NCI-H446 (cell line): ENCODE measurements at regions not wholly inside any gene's neighbourhood (a gene's known extent, or its start where the extent isn't known, plus 50 kb on each side); places are given as distances from the start of the nearest gene placed in this dataset.
"Not testable (repeated sequence)": the region's sequence is repeated elsewhere in the genome, so short reads cannot be mapped to it uniquely, and the experiment has no call there.

Source experiments
- DNase-seq, 2 experiments: peaks; one replicate each; lab custom pipeline; 2025; lab: John Stamatoyannopoulos, UW

DNA sequence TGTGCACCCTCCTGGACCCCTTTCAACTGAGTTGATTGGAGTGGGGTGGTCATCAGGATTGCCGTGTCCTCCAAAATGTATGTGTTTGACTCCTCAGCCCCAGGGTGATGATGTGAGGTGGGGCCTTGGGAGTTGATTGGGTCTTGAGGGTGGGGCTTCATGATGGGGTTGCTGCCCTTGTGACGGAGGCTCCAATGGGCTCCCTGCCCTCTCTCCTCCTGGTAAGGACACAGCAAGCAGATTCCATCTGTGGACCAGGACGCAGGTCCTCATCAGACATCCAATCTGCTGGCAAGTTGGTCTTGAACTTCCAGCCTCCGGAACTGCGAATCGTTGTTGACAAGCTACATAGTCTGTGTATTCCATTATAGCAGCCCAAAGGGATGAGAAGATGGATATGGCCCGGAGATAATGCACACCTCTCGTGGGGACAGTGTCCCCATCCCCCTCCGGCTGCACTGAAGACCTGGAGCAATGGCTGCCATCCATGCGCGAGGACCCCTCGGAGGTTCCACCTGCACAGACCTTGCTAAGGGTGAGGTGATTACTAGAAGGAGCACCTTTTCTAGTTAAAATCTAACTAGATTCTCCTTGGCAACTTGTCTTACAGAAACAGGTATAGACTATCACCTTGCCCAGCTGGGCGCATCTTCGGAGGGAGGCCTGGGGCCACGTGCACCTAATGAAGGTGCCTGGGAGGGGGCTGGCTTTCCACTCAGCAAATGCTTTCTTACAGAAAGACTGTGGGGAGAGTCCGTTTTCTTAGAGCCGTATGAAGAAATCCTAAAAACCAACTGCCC lies 75.7 kb upstream of the IRX4 start:
- no peak for DNase-seq

DNA sequence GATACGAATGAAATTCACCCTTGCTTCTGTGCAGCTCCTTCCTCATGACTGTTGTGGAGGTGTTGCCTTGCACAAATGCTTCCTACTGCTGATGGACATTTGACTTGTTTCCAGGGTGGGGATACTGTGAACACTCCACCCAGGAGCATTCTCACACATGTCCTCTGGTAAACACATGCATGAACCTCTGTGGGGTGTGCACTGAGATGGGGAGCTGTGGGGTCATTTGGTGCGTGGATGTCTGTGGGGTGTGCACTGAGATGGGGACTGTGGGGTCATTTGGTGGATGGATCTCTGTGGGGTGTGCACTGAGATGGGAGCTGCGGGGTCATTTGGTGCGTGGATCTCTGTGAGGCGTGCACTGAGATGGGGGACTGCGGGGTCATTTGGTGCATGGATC lies 72.9 kb upstream of the IRX4 start:
- DNase-seq = no peak

DNA sequence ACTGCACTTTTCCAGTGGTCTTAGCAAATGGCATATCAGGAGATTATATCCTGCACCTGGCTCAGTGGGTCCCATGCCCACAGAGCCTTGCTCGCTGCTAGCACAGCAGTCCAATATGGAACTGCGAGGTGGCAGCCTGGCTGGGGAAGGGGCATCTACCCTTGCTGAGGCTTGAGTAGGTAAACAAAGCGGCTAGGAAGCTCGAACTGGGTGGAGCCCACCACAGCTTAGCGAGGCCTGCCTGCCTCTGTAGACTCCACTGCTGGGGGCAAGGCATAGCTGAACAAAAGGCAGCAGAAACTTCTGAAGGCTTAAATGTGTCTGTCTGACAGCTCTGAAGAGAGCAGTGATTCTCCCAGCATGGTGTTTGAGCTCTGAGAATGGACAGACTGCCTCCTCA lies 71.0 kb upstream of the IRX4 start:
- not testable (repeated sequence) for DNase-seq

DNA sequence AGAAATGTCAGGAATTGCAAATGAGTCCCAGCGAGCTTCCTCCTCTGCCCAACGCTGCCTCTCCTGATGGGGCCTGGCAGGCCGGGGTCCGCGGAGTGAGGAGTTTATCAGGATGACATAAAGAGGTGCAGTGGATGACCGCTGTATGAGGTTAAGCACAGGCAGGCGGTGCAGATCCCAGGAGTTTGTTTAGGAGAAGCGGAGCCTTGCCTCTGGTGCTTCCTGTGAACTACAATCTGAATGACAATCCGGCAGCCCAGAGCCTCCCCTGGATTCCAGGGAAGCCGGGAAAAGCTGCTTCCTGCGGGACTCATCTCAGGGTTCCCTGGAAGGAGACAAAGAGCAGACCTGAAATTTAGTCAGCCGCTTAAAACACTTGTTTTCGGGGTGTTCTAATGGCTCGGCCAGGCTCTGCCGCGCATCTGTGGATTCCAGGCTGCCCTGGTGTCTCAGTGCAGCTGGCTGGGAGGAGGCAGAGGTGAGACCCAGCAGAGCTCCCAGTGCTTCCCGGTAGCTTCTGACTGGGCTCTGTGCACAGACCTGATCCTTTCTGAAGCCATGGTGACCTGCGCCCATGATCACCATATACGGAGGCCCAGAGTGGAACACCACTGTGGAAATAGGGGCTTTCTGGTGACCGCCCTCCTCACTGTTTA lies 69.8 kb upstream of the IRX4 start:
- no peak for DNase-seq

DNA sequence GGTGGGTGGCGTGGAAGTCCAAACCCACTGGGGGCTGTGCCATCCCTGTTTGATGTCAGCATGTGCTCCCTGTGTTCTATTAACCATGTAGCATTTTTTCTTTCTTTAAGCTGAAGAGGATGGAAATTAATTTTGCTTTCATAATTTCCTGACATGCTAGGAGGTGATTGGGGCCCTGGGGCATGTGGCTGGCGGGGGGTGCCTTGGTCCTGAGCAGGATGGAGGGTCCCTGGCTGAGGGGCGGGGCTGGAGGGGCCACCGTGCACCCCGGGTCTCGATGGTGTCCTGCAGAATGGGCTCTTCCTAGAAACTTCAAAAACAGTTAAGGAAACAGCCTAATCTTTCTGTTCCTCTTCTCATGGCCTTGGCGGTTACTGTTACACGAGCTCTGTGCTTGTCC lies 69.3 kb upstream of the IRX4 start:
- no peak for DNase-seq

DNA sequence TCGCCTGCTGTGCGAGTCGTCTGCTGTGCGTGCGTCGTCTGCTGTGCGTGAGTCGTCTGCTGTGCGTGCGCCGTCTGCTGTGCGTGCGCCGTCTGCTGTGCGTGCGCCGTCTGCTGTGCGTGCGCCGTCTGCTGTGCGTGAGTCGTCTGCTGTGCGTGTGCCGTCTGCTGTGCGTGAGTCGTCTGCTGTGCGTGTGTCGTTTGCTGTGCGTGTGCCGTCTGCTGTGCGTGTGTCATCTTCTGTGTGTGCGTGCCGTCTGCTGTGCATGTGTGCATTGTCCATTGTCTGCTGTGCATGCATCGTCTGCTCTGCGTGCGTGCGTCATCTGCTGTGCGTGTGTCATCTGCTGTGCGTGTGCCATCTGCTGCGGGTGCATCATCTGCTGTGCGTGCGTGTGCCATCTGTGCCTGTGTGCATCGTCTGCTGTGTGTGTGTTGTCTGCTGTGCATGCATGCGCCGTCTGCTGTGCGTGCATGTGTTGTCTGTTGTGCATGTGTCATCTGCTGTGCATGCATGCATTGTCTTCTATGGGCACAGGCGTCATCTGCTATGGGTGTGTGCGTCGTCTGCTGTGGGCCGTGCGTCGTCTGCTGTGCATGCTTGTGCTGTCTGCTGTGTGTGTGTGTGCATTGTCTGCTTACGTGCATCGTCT lies 68.6 kb upstream of the IRX4 start:
- no peak for DNase-seq

DNA sequence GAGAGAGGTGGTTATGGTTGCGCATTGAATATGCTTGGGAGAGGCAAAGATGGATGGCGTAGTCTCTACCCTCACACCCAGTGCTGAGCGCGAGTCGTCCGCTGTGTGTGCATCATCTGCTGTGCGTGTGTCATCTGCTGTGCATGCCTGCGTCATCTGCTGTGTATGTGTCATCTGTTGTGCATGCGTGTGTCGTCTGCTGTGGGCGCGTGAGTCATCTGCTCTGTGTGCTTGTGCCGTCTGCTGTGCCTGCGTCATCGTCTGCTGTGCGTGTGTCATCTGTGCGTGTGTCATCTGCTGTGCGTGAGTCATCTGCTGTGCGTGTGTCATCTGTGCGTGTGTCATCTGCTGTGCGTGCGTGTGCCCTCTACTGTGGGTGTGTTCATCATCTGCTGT lies 68.0 kb upstream of the IRX4 start:
- no peak for DNase-seq

DNA sequence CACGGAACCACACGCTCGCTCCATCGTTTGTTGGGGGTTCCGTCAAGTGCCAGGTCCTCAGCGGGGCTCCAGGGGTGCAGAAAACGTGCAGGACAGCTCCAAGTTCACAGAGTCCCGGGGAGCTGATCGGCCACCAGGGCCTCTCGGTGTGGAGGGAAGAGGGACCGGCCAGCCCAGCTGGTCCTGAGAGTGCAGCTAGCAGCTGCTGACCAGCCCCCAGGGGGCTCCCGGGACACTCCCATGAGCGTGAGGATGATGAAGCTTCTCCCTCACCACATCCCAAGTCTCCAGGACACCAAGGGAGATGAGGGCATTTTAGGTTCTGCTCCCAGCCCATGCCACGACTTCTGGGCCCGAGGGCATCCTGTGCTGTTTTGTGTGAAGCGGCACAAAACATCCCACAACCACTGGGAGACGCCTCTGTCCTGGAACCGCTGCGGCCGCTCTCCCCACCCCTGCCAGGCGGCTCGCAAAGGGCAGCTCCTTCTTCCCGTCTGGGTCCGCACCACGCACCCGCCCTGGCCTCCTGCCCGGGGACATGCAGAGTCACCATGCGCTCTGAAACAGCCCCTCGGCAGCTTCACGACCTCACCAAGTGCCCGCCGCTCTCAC lies 67.5 kb upstream of the IRX4 start:
- no peak for DNase-seq

DNA sequence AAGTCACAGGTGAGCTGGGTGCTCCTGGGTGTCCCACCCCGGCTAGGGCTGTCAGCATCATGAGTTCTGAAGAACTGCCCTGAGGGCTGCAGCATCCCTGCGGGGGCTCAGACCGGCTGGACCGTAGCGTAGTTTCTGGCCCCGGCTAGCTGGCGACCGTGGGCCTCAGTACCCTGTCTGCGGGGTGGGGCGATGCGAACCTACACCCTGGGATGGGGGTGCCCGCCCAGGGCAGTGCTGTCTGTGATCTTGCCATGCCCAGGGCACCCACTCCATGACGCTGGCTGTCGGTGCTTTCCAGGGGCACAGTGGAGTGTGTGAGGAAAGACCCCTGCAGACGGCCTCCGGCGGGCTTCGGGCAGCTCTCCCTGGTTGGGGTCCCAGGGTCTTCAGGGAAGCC lies 66.5 kb upstream of the IRX4 start:
- DNase-seq = no peak

DNA sequence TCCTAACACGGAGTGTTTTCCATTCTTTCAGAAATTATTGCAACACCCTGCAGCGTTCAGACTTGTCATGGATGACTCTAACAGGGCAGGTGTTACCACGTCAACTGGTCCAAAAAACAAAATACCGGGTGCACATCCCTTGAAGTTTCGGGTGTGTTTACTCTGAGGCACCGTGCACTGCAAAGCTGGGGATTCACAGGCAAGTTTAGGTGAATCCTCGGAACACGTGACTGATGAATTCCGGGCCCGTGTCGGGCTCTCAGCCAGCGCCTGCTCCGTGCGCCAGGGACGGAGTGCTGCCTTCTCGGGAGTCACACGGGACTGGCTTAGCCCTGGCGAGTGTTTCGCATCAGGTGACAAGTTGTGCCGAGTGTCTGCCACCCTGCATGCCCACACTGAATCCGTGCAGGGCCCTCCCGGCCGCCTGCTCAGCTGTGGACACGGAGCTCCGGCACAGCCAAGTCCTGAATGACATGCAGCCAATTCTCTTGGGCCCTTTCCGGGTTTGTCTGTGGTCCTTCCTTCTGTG lies 66.0 kb upstream of the IRX4 start:
- no peak for DNase-seq

DNA sequence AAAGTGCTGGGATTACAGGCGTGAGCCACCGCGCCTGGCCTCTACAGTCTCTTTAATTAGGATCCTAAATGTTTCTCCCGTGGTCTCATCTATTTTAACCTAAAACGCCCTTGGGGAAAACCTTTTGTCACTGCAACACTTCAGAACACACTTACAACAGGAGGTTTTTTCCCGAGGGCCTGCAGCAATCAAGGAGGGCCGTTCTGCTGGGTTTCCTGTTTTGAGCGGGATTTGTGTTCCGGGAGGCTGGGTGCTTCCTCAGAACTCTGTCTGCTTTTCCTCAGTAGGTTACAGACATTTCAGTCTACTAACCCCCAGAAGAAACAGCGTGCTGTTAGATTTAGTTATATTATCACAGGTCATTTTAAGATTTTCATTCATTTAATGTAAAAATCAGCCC lies 65.4 kb upstream of the IRX4 start:
- no peak for DNase-seq

DNA sequence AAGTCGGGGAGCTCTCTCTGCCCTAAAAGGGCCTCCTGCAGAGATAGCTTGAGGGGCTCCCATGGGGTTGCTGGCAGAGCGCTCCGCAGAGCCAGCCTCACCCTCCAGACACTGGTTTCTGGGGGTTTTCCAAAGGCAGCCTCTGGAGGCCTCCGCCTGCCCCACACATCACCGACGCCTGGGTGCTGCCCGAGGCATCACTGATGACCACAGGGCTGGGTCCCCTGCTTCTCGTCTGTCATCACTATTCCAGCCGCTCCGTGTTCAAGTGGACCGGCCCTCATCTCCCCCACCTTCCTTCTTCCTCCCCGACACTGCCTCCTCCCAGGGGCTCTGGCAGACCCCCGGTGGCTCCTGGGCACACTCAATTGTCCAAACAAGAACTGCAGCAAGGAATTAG lies 64.1 kb upstream of the IRX4 start:
- no peak for DNase-seq

DNA sequence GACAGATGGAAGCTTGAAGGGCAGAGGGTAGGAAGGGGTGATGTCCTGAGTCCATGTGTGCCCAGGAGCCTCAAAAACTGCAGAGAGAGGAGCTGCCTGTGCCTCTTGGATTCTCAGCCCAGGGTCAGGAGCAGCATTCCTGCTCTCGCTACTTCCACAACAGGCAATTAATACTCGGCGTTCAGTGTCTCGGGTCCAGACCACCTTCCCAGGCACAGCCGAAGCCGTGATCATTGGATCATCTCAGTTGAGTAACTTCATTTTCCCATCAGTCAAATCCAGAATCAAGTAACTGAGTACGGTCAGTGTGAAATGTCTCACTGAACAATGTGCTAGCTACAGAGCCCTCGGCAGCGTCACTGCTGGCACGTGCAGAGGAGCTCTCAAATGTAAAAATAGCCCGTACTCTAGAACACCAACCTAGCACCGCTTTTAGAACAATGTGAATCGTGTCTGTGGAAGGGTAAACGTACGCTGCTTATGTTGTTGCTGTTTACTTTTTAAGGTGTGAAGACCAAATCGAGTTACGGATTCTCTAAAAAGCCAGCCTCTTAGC lies 63.5 kb upstream of the IRX4 start:
- no peak for DNase-seq

DNA sequence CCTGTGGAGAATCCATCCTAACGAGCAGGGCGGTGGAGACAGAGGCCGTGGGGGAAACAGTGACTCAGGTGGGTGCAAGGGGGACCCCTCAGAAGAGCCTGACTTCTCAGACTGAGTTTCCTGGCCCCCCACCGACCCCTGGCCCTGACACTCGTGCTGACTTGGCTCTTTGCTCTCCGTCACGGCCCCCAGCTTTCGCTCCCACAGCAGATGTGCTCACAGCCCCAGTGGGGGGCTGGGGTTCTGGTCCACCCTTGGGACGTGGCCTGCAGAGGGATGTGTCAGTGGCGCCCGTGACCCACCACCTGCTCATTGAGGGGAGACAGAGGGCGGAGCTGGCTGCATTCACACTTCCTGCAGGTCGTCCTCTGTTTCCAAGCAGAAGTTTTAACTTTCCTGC lies 62.9 kb upstream of the IRX4 start:
- no peak for DNase-seq

DNA sequence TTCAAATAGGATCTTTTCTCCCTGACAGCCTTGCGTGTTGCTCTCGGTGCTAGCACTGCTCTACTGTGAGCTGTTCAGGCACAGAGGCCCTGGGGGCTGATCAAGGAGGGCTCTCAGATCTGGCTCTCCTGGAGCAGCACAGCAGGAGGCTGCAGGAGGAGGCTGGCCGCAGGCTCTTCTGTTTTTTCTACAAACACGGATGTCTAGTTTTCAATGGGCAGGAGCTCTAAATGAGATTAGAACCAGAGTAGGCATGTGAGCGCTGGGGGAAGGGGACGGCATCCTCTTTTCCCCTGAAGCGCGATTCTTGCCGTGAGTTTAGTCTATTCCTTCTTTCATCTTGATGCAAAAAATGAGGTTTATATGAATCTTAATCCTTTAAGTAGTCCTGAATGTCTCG lies 61.7 kb upstream of the IRX4 start:
- no peak for DNase-seq

DNA sequence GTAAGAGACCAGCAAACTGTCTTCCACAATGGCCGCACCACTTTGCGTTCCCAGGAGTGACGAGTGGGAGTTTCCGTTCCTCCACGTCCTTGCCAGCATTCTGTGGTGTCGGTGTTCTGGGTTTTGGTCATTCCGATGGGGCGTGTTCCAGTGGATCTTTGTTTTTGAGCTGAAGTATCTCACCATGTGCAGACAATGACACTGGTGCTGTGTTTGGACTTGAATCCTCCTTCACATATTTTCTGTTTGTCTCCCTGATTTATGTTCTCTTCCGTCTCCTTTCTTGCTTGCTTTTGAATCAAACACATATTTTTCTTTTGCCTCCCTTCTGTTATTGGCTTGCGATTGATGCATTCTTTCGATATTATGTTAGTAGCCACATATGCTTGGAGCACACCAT lies 60.8 kb upstream of the IRX4 start:
- no peak for DNase-seq

DNA sequence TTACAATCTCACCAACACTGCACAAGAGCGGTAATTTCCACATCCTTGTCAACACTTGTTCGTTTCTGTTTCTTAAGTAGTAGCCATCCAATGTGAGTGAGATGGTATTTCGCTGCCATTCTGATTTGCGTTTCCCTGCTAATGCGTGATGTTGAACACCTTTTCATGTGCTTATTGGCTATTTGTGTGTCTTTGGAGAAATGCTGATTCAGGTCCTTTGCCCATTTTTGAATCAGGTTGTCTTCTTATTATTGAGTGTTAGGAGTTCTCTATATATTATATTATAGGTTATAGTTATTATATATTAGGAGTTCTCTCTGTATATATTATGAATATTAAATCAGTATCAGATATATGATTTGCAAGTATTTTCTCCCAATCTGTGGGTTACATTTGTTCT lies 59.9 kb upstream of the IRX4 start:
- no peak for DNase-seq

DNA sequence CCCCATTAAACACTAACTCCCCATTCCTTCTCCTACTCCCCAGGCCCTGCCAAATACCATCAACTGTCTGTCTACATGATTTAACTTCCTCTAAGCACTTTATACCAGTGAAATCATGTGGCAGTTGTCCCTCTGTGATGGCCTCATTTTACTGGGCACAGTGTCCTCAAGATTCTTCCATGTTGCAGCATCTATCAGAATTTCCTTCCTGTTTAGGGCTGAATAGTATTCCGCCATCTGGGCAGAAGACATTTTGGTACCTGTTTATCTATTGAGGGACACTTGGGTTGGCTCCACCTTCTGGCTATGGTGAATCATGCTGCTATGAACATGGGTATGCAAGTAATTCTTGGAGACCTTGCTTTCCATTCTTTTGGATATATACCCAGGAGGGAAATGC lies 59.4 kb upstream of the IRX4 start:
- no peak for DNase-seq

DNA sequence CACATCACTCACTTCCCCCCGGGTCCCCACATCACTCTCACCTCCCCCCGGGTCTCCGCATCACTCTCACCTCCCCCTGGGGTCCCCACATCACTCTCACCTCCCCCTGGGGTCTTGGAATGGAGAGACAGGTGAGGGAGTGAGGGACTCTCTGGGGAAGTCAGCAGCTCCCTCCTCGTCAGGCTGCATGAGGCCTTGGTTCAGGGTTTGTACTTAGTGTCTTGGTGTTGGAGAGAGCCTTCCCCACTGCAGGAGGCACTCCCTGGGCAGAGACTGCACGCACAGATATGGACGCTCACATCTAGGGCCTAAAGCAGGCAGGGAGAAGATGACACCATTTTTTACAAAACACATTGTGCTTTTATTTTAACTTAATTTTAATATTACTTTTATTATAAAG lies 56.5 kb upstream of the IRX4 start:
- no peak for DNase-seq

DNA sequence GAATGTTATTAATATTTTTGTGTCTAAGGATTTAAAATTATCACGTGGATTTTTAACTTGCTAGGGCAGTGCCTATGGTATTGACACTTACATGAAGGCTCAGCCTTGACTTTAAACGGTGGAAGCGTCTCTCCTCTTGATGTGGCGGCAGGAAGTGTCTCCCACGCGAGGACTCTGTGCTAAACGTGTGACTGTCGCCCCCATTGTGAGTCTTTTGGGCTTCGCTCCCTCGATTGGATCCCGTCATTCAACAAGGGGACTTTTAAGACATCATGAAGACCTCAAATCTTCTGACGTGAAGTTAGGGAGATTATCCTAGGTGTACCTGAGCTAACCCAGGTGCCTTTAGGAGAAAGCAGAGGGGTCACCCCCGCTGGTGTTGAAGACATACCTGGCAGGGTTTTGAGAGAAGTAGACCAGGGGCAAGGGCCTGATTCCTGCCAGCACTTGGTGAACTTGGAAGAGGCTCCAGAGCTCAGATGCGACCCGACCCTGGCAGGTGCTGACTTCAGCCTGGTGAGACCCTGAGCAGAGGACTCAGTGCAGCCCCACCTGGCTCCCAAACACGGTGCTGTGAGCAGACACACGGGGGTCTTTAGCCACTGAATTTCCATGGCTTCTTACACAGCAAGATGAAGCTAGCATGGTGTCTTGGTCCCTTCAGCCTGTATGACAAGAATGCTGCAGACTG lies 55.7 kb upstream of the IRX4 start:
- DNase-seq = no peak

DNA sequence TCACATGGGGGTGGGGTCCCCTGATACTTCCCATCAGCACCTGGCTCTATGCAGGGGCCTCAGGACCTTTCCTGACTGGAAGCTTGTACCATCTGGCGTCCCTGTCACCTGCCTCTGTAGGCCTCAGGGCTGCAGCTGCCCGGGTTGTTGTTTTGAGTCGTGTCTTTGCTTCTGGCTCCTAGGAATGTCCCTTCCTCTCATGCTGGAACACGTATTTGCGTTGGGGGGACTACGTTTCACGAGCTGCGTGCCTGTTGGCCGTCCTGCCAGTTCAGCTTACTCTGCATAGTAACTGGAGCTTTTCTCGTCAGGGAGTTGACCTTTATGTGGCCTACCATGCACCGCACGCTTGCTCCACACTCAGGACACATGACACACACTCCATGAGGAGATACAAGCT lies 54.9 kb upstream of the IRX4 start:
- no peak for DNase-seq

DNA sequence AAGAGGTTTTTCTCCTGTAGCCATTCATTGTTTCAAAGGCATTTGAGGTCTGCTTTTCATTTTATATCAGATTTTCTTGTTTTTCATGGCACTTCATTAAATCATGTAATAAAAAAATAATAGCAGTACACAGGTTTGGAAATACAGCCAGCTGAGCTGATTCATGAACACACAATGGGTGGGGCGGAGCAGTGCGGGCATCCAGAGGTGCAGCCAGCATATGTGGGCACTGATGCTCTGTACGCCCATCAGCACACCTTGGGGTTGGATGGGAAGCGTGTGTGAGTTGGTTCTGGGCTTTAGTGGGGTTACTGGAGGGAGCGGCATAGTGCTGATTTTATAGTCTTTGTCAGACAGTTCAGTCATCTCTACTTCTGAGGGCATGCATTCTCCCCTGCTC lies 54.2 kb upstream of the IRX4 start:
- DNase-seq = no peak
